ENCODE measurements at regions not wholly inside any gene's neighbourhood (a gene's known extent, or its start where the extent isn't known, plus 50 kb on each side); places are given as distances from the start of the nearest gene placed in this dataset.

- TF ChIP-seq SIN3A (IDR thresholded peaks at IDR 0.05; ENCODE audit: borderline replicate concordance, insufficient read depth, low read length) (no peak), FOXP2 (optimal IDR thresholded peaks at IDR 0.05; ENCODE audit: borderline replicate concordance, extremely low read depth, extremely low read length, insufficient read depth) (no peak), POLR2AphosphoS5 (IDR thresholded peaks at IDR 0.05; ENCODE audit: low read depth, low read length) (no peak), REST (IDR thresholded peaks at IDR 0.05; ENCODE audit: insufficient read depth in 1 of 2, low read depth in 2 of 2, low read length in 2 of 2) (no peak), TAF1 (IDR thresholded peaks at IDR 0.05; ENCODE audit: borderline replicate concordance, insufficient read depth, low read length) (no peak)
Measured at GRCh38 chr7:67402280-67402679, 405.6 kb downstream of the TYW1 start.

GRCh38 chr7:67406976-67407375, 410.3 kb downstream of the TYW1 start:
- TF ChIP-seq TAF1 (IDR thresholded peaks at IDR 0.05; ENCODE audit: borderline replicate concordance, insufficient read depth, low read length) = no peak
- no peak for TF ChIP-seq SIN3A (IDR thresholded peaks at IDR 0.05; ENCODE audit: borderline replicate concordance, insufficient read depth, low read length)
- no peak for TF ChIP-seq REST (IDR thresholded peaks at IDR 0.05; ENCODE audit: insufficient read depth in 1 of 2, low read depth in 2 of 2, low read length in 2 of 2)
- no peak for TF ChIP-seq POLR2AphosphoS5 (IDR thresholded peaks at IDR 0.05; ENCODE audit: low read depth, low read length)
- TF ChIP-seq FOXP2 (optimal IDR thresholded peaks at IDR 0.05; ENCODE audit: borderline replicate concordance, extremely low read depth, extremely low read length, insufficient read depth) = no peak

- no peak for TF ChIP-seq SIN3A (IDR thresholded peaks at IDR 0.05; ENCODE audit: borderline replicate concordance, insufficient read depth, low read length)
- no peak for TF ChIP-seq REST (IDR thresholded peaks at IDR 0.05; ENCODE audit: insufficient read depth in 1 of 2, low read depth in 2 of 2, low read length in 2 of 2)
- no peak for TF ChIP-seq FOXP2 (optimal IDR thresholded peaks at IDR 0.05; ENCODE audit: borderline replicate concordance, extremely low read depth, extremely low read length, insufficient read depth)
- no peak for TF ChIP-seq TAF1 (IDR thresholded peaks at IDR 0.05; ENCODE audit: borderline replicate concordance, insufficient read depth, low read length)
- TF ChIP-seq POLR2AphosphoS5 (IDR thresholded peaks at IDR 0.05; ENCODE audit: low read depth, low read length) = no peak
Measured at GRCh38 chr7:67407392-67408071, 410.9 kb downstream of the TYW1 start.

- TF ChIP-seq SIN3A (IDR thresholded peaks at IDR 0.05; ENCODE audit: borderline replicate concordance, insufficient read depth, low read length) = no peak
- TF ChIP-seq REST (IDR thresholded peaks at IDR 0.05; ENCODE audit: insufficient read depth in 1 of 2, low read depth in 2 of 2, low read length in 2 of 2) = no peak
- no peak for TF ChIP-seq POLR2AphosphoS5 (IDR thresholded peaks at IDR 0.05; ENCODE audit: low read depth, low read length)
- TF ChIP-seq FOXP2 (optimal IDR thresholded peaks at IDR 0.05; ENCODE audit: borderline replicate concordance, extremely low read depth, extremely low read length, insufficient read depth) = no peak
- no peak for TF ChIP-seq TAF1 (IDR thresholded peaks at IDR 0.05; ENCODE audit: borderline replicate concordance, insufficient read depth, low read length)
Measured at GRCh38 chr7:67408109-67408508, 411.5 kb downstream of the TYW1 start.

Data from PFSK-1 (cell line).